Testis (tissue), 2 donors: ENCODE measurements at regions not wholly inside any gene's neighbourhood (a gene's known extent, or its start where the extent isn't known, plus 50 kb on each side); places are given as distances from the start of the nearest gene placed in this dataset.

Experiments used
- POLR2A ChIP-seq: fragments of 450-650 bp; IDR thresholded peaks from one replicate; pipeline ENCODE4 v1.6.1; 2017; ENCODE audit warnings: antibody characterized with exemption, mild to moderate bottlenecking, moderate library complexity
- TF ChIP-seq, protein P1 (sequence below), 3 experiments: fragments of 450-650 bp in 2 of 3; fragments of 200-600 bp in 1 of 3; sonication (generic) in 1 of 3; IDR thresholded peaks; one replicate each; pipeline ENCODE4 v1.5.1; 2016 to 2019; ENCODE audit warnings: antibody characterized with exemption in 3 of 3, mild to moderate bottlenecking in 2 of 3, moderate library complexity in 1 of 3

GRCh38 chr2:184072470-184072869, 525.9 kb upstream of the ZNF804A start:
- TF ChIP-seq, protein P1, sequence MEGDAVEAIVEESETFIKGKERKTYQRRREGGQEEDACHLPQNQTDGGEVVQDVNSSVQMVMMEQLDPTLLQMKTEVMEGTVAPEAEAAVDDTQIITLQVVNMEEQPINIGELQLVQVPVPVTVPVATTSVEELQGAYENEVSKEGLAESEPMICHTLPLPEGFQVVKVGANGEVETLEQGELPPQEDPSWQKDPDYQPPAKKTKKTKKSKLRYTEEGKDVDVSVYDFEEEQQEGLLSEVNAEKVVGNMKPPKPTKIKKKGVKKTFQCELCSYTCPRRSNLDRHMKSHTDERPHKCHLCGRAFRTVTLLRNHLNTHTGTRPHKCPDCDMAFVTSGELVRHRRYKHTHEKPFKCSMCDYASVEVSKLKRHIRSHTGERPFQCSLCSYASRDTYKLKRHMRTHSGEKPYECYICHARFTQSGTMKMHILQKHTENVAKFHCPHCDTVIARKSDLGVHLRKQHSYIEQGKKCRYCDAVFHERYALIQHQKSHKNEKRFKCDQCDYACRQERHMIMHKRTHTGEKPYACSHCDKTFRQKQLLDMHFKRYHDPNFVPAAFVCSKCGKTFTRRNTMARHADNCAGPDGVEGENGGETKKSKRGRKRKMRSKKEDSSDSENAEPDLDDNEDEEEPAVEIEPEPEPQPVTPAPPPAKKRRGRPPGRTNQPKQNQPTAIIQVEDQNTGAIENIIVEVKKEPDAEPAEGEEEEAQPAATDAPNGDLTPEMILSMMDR (IDR thresholded peaks at IDR 0.05), result no peak
- TF ChIP-seq POLR2A, result no peak
